Non-pigmented ciliary epithelial cell (primary cell): ENCODE measurements at regions not wholly inside any gene's neighbourhood (a gene's known extent, or its start where the extent isn't known, plus 50 kb on each side); places are given as distances from the start of the nearest gene placed in this dataset.
"Not testable (repeated sequence)": the region's sequence is repeated elsewhere in the genome, so short reads cannot be mapped to it uniquely, and the experiment has no call there.

Experiments
- DNase-seq: peaks from one replicate; pipeline ENCODE4 v3.0.0-alpha.2; 2010; ENCODE audit warnings: low read depth

- DNase-seq, result no peak
These were observed 232.8 kb upstream of the FBXO33 start for GRCh38 chr14:39665075-39665475.

GRCh38 chr14:39664646-39665045 is 232.4 kb upstream of the FBXO33 start:
- no peak for DNase-seq

- DNase-seq, result no peak
These were observed 209.0 kb upstream of the FBXO33 start for GRCh38 chr14:39641224-39641623.

GRCh38 chr14:39639009-39639408 is 206.8 kb upstream of the FBXO33 start:
- not testable (repeated sequence) for DNase-seq

GRCh38 chr14:39628087-39628486 is 195.9 kb upstream of the FBXO33 start:
- no peak for DNase-seq

GRCh38 chr14:39626589-39627576 is 194.7 kb upstream of the FBXO33 start:
- no peak for DNase-seq

GRCh38 chr14:39621678-39622077 is 189.4 kb upstream of the FBXO33 start:
- DNase-seq, result no peak

- no peak for DNase-seq
These were observed 189.0 kb upstream of the FBXO33 start for GRCh38 chr14:39621223-39621622.

- no peak for DNase-seq
These were observed 185.3 kb upstream of the FBXO33 start for GRCh38 chr14:39617537-39617936.

- DNase-seq, result no peak
These were observed 183.1 kb upstream of the FBXO33 start for GRCh38 chr14:39615352-39615751.

- DNase-seq, result no peak
These were observed 182.2 kb upstream of the FBXO33 start for GRCh38 chr14:39614297-39614923.

GRCh38 chr14:39609119-39609518 is 176.9 kb upstream of the FBXO33 start:
- DNase-seq, result no peak

GRCh38 chr14:39607978-39608377 is 175.7 kb upstream of the FBXO33 start:
- no peak for DNase-seq

- DNase-seq, result no peak
These were observed 171.7 kb upstream of the FBXO33 start for GRCh38 chr14:39603942-39604341.

- no peak for DNase-seq
These were observed 161.1 kb upstream of the FBXO33 start for GRCh38 chr14:39593377-39593776.

GRCh38 chr14:39592116-39592789 is 160.0 kb upstream of the FBXO33 start:
- no peak for DNase-seq

- not testable (repeated sequence) for DNase-seq
These were observed 157.6 kb upstream of the FBXO33 start for GRCh38 chr14:39589882-39590281.

- no peak for DNase-seq
These were observed 149.9 kb upstream of the FBXO33 start for GRCh38 chr14:39582028-39582654.

- DNase-seq, result no peak
These were observed 149.2 kb upstream of the FBXO33 start for GRCh38 chr14:39581474-39581873.

- no peak for DNase-seq
These were observed 148.5 kb upstream of the FBXO33 start for GRCh38 chr14:39580696-39581095.

- DNase-seq, result peak; percentile 62
These were observed 144.5 kb upstream of the FBXO33 start for GRCh38 chr14:39576736-39577135.

- DNase-seq, result no peak
These were observed 144.0 kb upstream of the FBXO33 start for GRCh38 chr14:39576258-39576657.
